Nephron (organoid): ENCODE measurements at regions not wholly inside any gene's neighbourhood (a gene's known extent, or its start where the extent isn't known, plus 50 kb on each side); places are given as distances from the start of the nearest gene placed in this dataset.

Experiments used
- H3K27ac Mint-ChIP-seq, 3 experiments: 2 replicates each; pipeline ENCODE4 v1.8.0; 2020; ENCODE audit warnings: mixed read lengths in 3 of 3, mild to moderate bottlenecking in 2 of 3, moderate library complexity in 1 of 3
- H3K27me3 Mint-ChIP-seq: 2 replicates; pipeline ENCODE4 v1.8.0; 2021; ENCODE audit warnings: low read depth, mild to moderate bottlenecking, moderate library complexity, mixed read lengths
- H3K36me3 Mint-ChIP-seq: 2 replicates; pipeline ENCODE4 v1.8.0; 2020; ENCODE audit warnings: low read depth, mixed read lengths
- H3K4me1 Mint-ChIP-seq: 2 replicates; pipeline ENCODE4 v1.8.0; 2020; ENCODE audit warnings: mixed read lengths
- H3K4me3 Mint-ChIP-seq, 3 experiments: 2 replicates each; pipeline ENCODE4 v1.8.0; 2020; ENCODE audit warnings: mild to moderate bottlenecking in 3 of 3, mixed read lengths in 3 of 3, moderate library complexity in 2 of 3
- H3K9me3 Mint-ChIP-seq: 2 replicates; pipeline ENCODE4 v1.8.0; 2020; ENCODE audit warnings: mixed read lengths
- CTCF ChIP-seq, 3 experiments: fragments of 200-600 bp; sonication (generic); IDR thresholded peaks; one replicate each; pipeline ENCODE4 v1.5.0; 2021; ENCODE audit warnings: antibody characterized with exemption in 3 of 3; ENCODE audit not compliant: unreplicated experiment in 3 of 3

- Mint-ChIP-seq H3K36me3 (no peaks in the 10 kb centered on the region), H3K9me3 (no peaks in the 10 kb centered on the region), H3K27me3 (peaks cover 6% of the 10 kb centered on the region), H3K4me3 (no peak overlapping the region), H3K27ac (no peak overlapping the region), H3K4me1 (no peaks in the 10 kb centered on the region)
- no peak for TF ChIP-seq CTCF (IDR thresholded peaks at IDR 0.05; ENCODE audit: unreplicated experiment in 3 of 3)
These were observed 159.6 kb upstream of the E2F8 start for GRCh38 chr11:19400296-19400695.

GRCh38 chr11:19398772-19399527 is 158.2 kb upstream of the E2F8 start:
- no peaks in the 10 kb centered on the region for H3K4me1 Mint-ChIP-seq
- H3K27ac Mint-ChIP-seq: no peak overlapping the region
- no peak overlapping the region for H3K4me3 Mint-ChIP-seq
- no peaks in the 10 kb centered on the region for H3K36me3 Mint-ChIP-seq
- H3K9me3 Mint-ChIP-seq: no peaks in the 10 kb centered on the region
- H3K27me3 Mint-ChIP-seq: peaks cover 6% of the 10 kb centered on the region
- TF ChIP-seq CTCF (IDR thresholded peaks at IDR 0.05; ENCODE audit: unreplicated experiment in 3 of 3): no peak

- H3K4me1 Mint-ChIP-seq: no peaks in the 10 kb centered on the region
- peaks cover 3% of the 10 kb centered on the region for H3K27me3 Mint-ChIP-seq
- no peak for TF ChIP-seq CTCF (IDR thresholded peaks at IDR 0.05; ENCODE audit: unreplicated experiment in 3 of 3)
- H3K27ac Mint-ChIP-seq: no peak overlapping the region
- H3K36me3 Mint-ChIP-seq: no peaks in the 10 kb centered on the region
- H3K9me3 Mint-ChIP-seq: no peaks in the 10 kb centered on the region
- H3K4me3 Mint-ChIP-seq: no peak overlapping the region
These were observed 157.5 kb upstream of the E2F8 start for GRCh38 chr11:19398273-19398672.

GRCh38 chr11:19395050-19395449 is 154.3 kb upstream of the E2F8 start:
- H3K27ac Mint-ChIP-seq: no peak overlapping the region
- peaks cover 7% of the 10 kb centered on the region for H3K27me3 Mint-ChIP-seq
- H3K4me3 Mint-ChIP-seq: no peak overlapping the region
- TF ChIP-seq CTCF (IDR thresholded peaks at IDR 0.05; ENCODE audit: unreplicated experiment in 3 of 3): no peak
- no peaks in the 10 kb centered on the region for H3K36me3 Mint-ChIP-seq
- H3K9me3 Mint-ChIP-seq: no peaks in the 10 kb centered on the region
- no peaks in the 10 kb centered on the region for H3K4me1 Mint-ChIP-seq

- no peaks in the 10 kb centered on the region for H3K4me1 Mint-ChIP-seq
- H3K36me3 Mint-ChIP-seq: no peaks in the 10 kb centered on the region
- peaks cover 7% of the 10 kb centered on the region for H3K27me3 Mint-ChIP-seq
- H3K9me3 Mint-ChIP-seq: no peaks in the 10 kb centered on the region
- H3K4me3 Mint-ChIP-seq: no peak overlapping the region
- H3K27ac Mint-ChIP-seq: no peak overlapping the region
- no peak for TF ChIP-seq CTCF (IDR thresholded peaks at IDR 0.05; ENCODE audit: unreplicated experiment in 3 of 3)
These were observed 153.8 kb upstream of the E2F8 start for GRCh38 chr11:19394525-19395016.

- H3K36me3 Mint-ChIP-seq: no peaks in the 10 kb centered on the region
- H3K4me3 Mint-ChIP-seq: no peak overlapping the region
- no peaks in the 10 kb centered on the region for H3K9me3 Mint-ChIP-seq
- H3K27me3 Mint-ChIP-seq: peaks cover 7% of the 10 kb centered on the region
- no peaks in the 10 kb centered on the region for H3K4me1 Mint-ChIP-seq
- no peak overlapping the region for H3K27ac Mint-ChIP-seq
- TF ChIP-seq CTCF (IDR thresholded peaks at IDR 0.05; ENCODE audit: unreplicated experiment in 3 of 3): no peak
These were observed 153.2 kb upstream of the E2F8 start for GRCh38 chr11:19393941-19394340.
